ENCODE measurements at regions not wholly inside any gene's neighbourhood (a gene's known extent, or its start where the extent isn't known, plus 50 kb on each side); places are given as distances from the start of the nearest gene placed in this dataset.

DNA sequence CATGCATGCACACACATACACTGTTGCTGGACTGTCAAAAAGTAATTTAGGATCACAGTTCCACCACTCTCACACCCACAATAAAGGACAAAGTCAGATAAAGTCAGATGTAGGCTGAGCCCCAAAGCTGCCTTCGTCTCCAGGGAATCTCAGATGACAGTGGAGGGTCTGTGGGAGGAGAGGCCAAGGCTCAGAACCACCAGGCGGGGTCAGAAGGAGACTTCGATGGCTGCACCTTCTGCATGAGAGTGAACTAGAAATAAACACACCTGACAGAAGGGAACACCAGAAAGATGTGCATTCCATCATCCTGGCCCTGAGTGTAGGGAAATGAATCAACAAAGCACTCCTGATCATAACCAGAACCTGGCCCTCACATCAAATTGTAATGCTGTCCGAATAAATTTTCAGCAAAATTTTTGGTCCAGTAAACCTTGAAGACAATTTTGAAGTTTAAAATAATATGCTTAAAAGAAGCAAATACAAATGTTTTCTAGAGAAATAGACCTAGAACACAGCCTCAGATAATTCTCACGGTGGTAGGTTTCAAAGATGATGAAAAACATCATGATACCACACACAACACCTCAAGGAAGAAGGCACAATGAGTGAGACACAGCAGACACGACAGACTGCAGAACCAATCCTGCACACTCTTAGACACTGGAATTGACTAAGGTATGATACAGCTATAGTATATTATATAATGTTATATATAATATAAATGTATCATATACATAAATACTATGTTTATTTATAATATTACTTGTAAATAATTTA, 269.8 kb upstream of the KLF6 start:
- DNase-seq = no peak
- H3K27ac Mint-ChIP-seq = no peak overlapping the region
- peaks cover 23% of the 10 kb centered on the region for H3K4me1 Mint-ChIP-seq
- peaks cover 4% of the 10 kb centered on the region for H3K9me3 Mint-ChIP-seq
- no peak overlapping the region for H3K4me3 Mint-ChIP-seq
- no peaks in the 10 kb centered on the region for H3K36me3 Mint-ChIP-seq
- peaks cover 3% of the 10 kb centered on the region for H3K27me3 Mint-ChIP-seq
- CTCF ChIA-PET = no interaction called here

DNA sequence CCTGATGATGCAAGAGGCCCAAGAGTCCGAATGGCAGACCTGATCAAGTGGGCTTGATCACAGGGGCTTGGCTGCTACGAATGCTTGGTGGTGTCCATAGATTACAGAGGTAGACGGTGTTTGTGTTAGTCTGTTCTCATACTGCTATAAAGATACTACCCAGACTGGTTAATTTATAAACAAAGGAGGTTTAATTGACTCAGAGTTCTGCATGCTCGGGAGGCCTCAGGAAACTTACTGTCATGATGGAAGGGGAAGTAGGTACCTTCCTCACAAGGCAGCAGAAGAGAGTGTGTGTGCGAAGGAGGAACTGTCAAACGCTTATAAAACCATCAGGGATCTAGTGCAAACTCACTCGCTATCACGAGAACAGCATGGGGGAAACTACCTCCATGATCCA, 268.9 kb upstream of the KLF6 start:
- CTCF ChIA-PET = interaction anchor here (0.7 kb wide), 1 partner anchor 22 kb away, joined by 3 read pairs; no protein-coding TSS in a partner anchor
- Mint-ChIP-seq H3K27ac (no peak overlapping the region), H3K27me3 (peaks cover 3% of the 10 kb centered on the region), H3K4me3 (no peak overlapping the region), H3K9me3 (peaks cover 4% of the 10 kb centered on the region), H3K36me3 (no peaks in the 10 kb centered on the region), H3K4me1 (peaks cover 15% of the 10 kb centered on the region)
- no peak for DNase-seq

DNA sequence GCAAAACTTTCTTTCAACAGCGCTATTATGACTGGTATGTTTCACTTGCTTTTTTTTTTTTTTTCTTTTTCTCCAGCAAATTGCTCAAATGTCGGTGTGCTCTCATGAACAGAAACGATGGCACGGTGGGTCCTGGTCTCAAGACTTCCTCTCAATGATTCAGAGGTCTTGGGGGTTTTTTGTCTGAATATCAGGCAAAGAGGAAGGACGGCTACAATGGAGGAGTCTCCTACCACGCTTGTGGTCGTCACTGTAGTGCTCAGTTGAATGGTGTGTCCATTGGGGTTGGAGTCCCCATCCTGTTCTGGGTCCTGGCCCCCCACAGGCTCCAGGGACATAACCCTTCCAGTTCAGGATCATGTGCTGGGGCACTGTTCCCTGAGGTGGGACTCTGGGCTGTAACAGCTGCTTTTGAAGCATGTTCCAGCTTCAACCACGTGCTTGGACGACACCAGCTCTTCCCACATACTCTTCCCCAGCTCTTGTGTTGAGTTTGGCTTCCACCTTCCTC, 266.7 kb upstream of the KLF6 start:
- CTCF ChIA-PET = no interaction called here
- H3K36me3 Mint-ChIP-seq = no peaks in the 10 kb centered on the region
- no peak overlapping the region for H3K4me3 Mint-ChIP-seq
- no peak for DNase-seq
- peaks cover 12% of the 10 kb centered on the region for H3K4me1 Mint-ChIP-seq
- peaks cover 4% of the 10 kb centered on the region for H3K27me3 Mint-ChIP-seq
- H3K27ac Mint-ChIP-seq = no peak overlapping the region
- H3K9me3 Mint-ChIP-seq = peaks cover 4% of the 10 kb centered on the region

GRCh38 chr10:4051011-4051640, 266.1 kb upstream of the KLF6 start:
- DNase-seq = no peak
- CTCF ChIA-PET = no interaction called here
- peaks cover 12% of the 10 kb centered on the region for H3K4me1 Mint-ChIP-seq
- H3K27me3 Mint-ChIP-seq = peaks cover 5% of the 10 kb centered on the region
- H3K36me3 Mint-ChIP-seq = no peaks in the 10 kb centered on the region
- H3K4me3 Mint-ChIP-seq = no peak overlapping the region
- no peak overlapping the region for H3K27ac Mint-ChIP-seq
- H3K9me3 Mint-ChIP-seq = peaks cover 4% of the 10 kb centered on the region

DNA sequence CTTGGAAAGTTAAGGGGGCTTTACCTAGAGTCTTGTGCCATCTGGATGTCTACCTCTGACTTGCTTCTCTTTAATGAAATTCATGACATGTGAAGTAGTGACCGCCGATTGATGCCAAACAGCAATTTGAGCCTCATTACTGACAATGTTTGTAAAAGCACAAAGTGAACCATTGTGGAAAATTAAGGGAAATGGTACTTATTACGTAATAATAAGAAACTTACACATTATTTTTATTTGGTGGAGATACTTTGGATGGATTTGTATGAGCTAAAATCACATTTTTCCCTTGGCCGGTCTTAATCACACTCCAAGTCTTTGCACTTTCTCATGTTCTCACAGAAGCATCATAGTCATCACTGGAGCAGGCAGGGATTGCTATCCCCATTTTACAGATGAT, 265.1 kb upstream of the KLF6 start:
- Mint-ChIP-seq H3K4me1 (peaks cover 12% of the 10 kb centered on the region), H3K27ac (no peak overlapping the region), H3K4me3 (no peak overlapping the region), H3K27me3 (peaks cover 9% of the 10 kb centered on the region), H3K9me3 (peaks cover 4% of the 10 kb centered on the region), H3K36me3 (no peaks in the 10 kb centered on the region)
- DNase-seq = no peak
- CTCF ChIA-PET = interaction anchor here (0.9 kb wide), 1 partner anchor 10 kb away, joined by 3 read pairs; no protein-coding TSS in a partner anchor

GRCh38 chr10:4049348-4049747, 264.3 kb upstream of the KLF6 start:
- H3K36me3 Mint-ChIP-seq = no peaks in the 10 kb centered on the region
- H3K4me3 Mint-ChIP-seq = no peak overlapping the region
- DNase-seq = no peak
- peaks cover 12% of the 10 kb centered on the region for H3K4me1 Mint-ChIP-seq
- CTCF ChIA-PET = no interaction called here
- H3K9me3 Mint-ChIP-seq = peaks cover 4% of the 10 kb centered on the region
- no peak overlapping the region for H3K27ac Mint-ChIP-seq
- peaks cover 9% of the 10 kb centered on the region for H3K27me3 Mint-ChIP-seq

GRCh38 chr10:4048236-4048864, 263.3 kb upstream of the KLF6 start:
- peaks cover 9% of the 10 kb centered on the region for H3K27me3 Mint-ChIP-seq
- DNase-seq = no peak
- CTCF ChIA-PET = no interaction called here
- H3K9me3 Mint-ChIP-seq = peaks cover 5% of the 10 kb centered on the region
- peaks cover 12% of the 10 kb centered on the region for H3K4me1 Mint-ChIP-seq
- no peak overlapping the region for H3K27ac Mint-ChIP-seq
- no peak overlapping the region for H3K4me3 Mint-ChIP-seq
- no peaks in the 10 kb centered on the region for H3K36me3 Mint-ChIP-seq

- no peak for DNase-seq
- H3K27ac Mint-ChIP-seq = no peak overlapping the region
- H3K27me3 Mint-ChIP-seq = peaks cover 9% of the 10 kb centered on the region
- H3K9me3 Mint-ChIP-seq = peaks cover 12% of the 10 kb centered on the region
- H3K36me3 Mint-ChIP-seq = peaks cover 5% of the 10 kb centered on the region
- no peak overlapping the region for H3K4me3 Mint-ChIP-seq
- peaks cover 8% of the 10 kb centered on the region for H3K4me1 Mint-ChIP-seq
- CTCF ChIA-PET = no interaction called here
Measured at GRCh38 chr10:4046712-4047354, 261.8 kb upstream of the KLF6 start.

DNA sequence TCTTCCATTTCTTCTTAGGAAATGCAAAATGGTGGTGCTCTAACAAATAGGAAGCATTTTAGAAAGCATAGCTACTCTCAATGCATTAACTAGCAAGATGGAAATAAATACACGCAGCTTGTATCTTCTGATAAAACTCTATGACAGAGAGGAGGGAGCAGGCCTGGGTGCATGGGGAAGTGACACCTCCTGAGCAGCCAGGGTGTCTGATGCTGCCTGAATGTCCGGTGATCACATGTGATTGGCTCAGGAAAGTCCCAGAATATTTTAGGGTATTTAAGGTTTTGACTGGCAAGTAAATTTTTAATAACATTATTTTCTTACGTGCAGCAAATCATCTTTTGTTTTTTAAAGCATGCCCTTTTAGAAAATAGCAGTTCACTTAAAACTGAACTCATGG, 261.0 kb upstream of the KLF6 start:
- Mint-ChIP-seq H3K9me3 (peaks cover 14% of the 10 kb centered on the region), H3K27ac (no peak overlapping the region), H3K4me1 (peaks cover 2% of the 10 kb centered on the region), H3K4me3 (no peak overlapping the region), H3K27me3 (peaks cover 9% of the 10 kb centered on the region), H3K36me3 (peaks cover 10% of the 10 kb centered on the region)
- no peak for DNase-seq
- CTCF ChIA-PET = no interaction called here

DNA sequence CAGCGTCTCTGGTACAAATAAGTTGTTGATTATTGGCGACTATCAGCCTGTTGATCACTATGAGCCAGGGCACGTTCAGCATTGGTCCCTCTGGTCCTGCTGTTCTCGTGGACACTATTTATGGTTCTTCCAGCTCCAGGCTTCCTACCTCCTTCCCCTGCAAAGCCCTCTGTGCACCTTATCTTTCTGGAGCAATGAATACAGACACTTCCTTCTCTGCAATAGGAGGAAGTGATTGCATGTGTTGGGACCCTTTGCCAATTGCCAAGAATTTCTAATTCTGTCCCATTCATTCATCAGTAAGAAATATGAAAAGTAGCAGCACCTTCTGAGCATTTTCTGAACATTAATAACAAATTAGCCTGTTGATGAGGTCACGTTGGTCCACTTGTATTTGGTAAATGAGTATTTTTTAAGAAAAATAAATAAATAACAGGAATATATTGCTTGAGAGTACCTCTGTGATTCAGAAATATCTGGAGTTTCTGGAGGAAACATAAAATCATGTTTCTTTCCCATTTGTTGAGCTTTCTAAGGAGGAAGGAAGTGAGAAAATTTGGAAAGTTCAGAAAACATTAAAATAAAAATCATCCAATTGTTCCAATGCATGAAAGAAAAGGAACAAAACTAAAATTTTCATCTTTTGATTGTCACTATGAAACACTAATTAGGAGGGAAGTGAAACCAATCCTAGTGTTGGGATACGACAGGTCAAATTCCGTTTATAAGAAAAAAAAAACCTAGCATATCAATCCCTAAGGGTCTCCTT, 259.1 kb upstream of the KLF6 start:
- Mint-ChIP-seq H3K36me3 (peaks cover 12% of the 10 kb centered on the region), H3K27me3 (peaks cover 9% of the 10 kb centered on the region), H3K27ac (no peak overlapping the region), H3K4me1 (no peaks in the 10 kb centered on the region), H3K4me3 (no peak overlapping the region), H3K9me3 (peaks cover 18% of the 10 kb centered on the region)
- DNase-seq = no peak
- CTCF ChIA-PET = interaction anchor here (0.8 kb wide), 1 partner anchor 78 kb away, joined by 3 read pairs; no protein-coding TSS in a partner anchor

DNA sequence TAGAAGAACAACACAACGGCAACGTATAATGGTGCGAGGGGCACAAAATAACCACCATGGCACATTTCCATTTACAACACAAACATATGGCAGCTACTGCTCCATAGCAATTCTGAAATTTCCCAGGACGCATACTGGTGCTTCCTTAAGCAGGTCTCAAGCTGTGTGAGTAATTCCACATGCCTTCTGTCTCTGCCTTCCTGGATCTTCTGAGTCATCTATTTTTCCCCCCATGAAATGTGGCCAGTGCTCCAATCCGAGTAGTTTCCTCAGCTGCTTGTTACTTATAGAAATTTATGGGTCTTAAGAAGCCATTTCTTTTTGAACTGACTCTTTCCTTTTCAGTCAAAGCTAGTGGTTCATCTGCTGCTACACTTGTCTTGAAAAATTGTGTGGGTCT, 256.6 kb upstream of the KLF6 start:
- Mint-ChIP-seq H3K27ac (no peak overlapping the region), H3K4me3 (no peak overlapping the region), H3K4me1 (peaks cover 3% of the 10 kb centered on the region), H3K9me3 (peaks cover 18% of the 10 kb centered on the region), H3K36me3 (peaks cover 13% of the 10 kb centered on the region), H3K27me3 (peaks cover 4% of the 10 kb centered on the region)
- CTCF ChIA-PET = no interaction called here
- no peak for DNase-seq

- H3K27me3 Mint-ChIP-seq = no peaks in the 10 kb centered on the region
- DNase-seq = no peak
- no peak overlapping the region for H3K27ac Mint-ChIP-seq
- peaks cover 16% of the 10 kb centered on the region for H3K9me3 Mint-ChIP-seq
- peaks cover 34% of the 10 kb centered on the region for H3K4me1 Mint-ChIP-seq
- CTCF ChIA-PET = interaction anchor here (0.7 kb wide), 1 partner anchor 299 kb away, joined by 4 read pairs; no protein-coding TSS in a partner anchor
- no peak overlapping the region for H3K4me3 Mint-ChIP-seq
- H3K36me3 Mint-ChIP-seq = peaks cover 13% of the 10 kb centered on the region
Measured at GRCh38 chr10:4038000-4038399, 253.0 kb upstream of the KLF6 start.

DNA sequence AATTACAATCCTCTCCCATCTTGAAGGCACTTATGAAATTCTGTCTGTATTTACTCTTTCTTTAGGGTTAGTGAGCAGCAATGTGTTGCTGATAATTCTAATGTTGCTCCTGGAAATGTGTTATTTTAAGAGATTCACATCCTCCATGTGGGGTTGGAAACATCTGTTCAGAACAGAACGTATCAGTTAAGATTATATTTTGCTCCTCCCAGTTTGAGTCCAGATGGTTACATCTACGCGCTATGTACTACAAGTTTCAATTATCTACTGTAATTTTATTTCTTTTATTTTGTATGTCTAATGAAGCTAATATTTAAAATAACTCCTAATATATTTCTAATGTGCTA, 250.6 kb upstream of the KLF6 start:
- no peak for DNase-seq
- Mint-ChIP-seq H3K9me3 (peaks cover 1% of the 10 kb centered on the region), H3K4me1 (peaks cover 38% of the 10 kb centered on the region), H3K27me3 (no peaks in the 10 kb centered on the region), H3K27ac (peak overlapping the region; percentile 87), H3K4me3 (peak overlapping the region; percentile 52), H3K36me3 (peaks cover 3% of the 10 kb centered on the region)
- CTCF ChIA-PET = interaction anchor here (0.6 kb wide), 1 partner anchor 619 kb away, joined by 3 read pairs; no protein-coding TSS in a partner anchor
